ENCODE measurements at regions not wholly inside any gene's neighbourhood (a gene's known extent, or its start where the extent isn't known, plus 50 kb on each side); places are given as distances from the start of the nearest gene placed in this dataset.

- DNase-seq (ENCODE audit: extremely low read depth, insufficient read length), result no peak
Measured at GRCh38 chr4:54924891-54925290, 200.5 kb downstream of the KDR start.

GRCh38 chr4:54915276-54915675, 210.1 kb downstream of the KDR start:
- no peaks in the 10 kb centered on the region for H3K36me3 ChIP-seq (ENCODE audit: control insufficient read depth, insufficient read depth, low read length)
- no peaks in the 10 kb centered on the region for H3K27me3 ChIP-seq (replicated peaks; ENCODE audit: control insufficient read depth, insufficient read depth, low read length)
- DNase-seq (ENCODE audit: extremely low read depth, insufficient read length), result no peak
- H3K4me3 ChIP-seq (replicated peaks; ENCODE audit: low read depth, low read length), result no peak overlapping the region
- TF ChIP-seq CTCF (IDR thresholded peaks at IDR 0.05; ENCODE audit: insufficient read depth, low read length, poor library complexity, severe bottlenecking), result no peak

More at GRCh38 chr4:54924891-54925290, 200.5 kb downstream of the KDR start:
- H3K4me3 ChIP-seq (replicated peaks; ENCODE audit: low read depth, low read length), result no peak overlapping the region
- H3K27me3 ChIP-seq (replicated peaks; ENCODE audit: control insufficient read depth, insufficient read depth, low read length), result no peaks in the 10 kb centered on the region
- H3K36me3 ChIP-seq (ENCODE audit: control insufficient read depth, insufficient read depth, low read length), result no peaks in the 10 kb centered on the region
- no peak for TF ChIP-seq CTCF (IDR thresholded peaks at IDR 0.05; ENCODE audit: insufficient read depth, low read length, poor library complexity, severe bottlenecking)

DNA sequence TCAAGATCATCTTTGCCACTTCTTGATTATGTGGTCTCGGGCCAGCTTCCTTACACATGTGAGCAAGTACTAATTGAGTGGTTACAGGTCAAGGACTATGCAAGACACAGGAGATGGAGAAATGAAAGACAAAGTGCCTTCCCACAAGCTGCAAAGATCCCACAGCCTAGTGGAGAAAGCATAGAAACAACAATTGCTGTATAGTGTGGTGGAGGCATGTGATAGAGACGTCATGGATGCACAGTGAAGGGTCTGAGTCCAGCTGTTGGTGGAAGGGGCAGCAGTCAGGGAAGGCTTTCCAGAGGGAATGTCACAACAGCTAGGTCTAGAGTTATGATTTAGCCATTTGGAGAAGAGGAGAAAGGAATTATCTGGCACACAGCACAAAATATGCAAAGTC, 210.6 kb downstream of the KDR start:
- no peaks in the 10 kb centered on the region for H3K36me3 ChIP-seq (ENCODE audit: control insufficient read depth, insufficient read depth, low read length)
- no peak for TF ChIP-seq CTCF (IDR thresholded peaks at IDR 0.05; ENCODE audit: insufficient read depth, low read length, poor library complexity, severe bottlenecking)
- H3K27me3 ChIP-seq (replicated peaks; ENCODE audit: control insufficient read depth, insufficient read depth, low read length), result no peaks in the 10 kb centered on the region
- H3K4me3 ChIP-seq (replicated peaks; ENCODE audit: low read depth, low read length), result no peak overlapping the region
- DNase-seq (ENCODE audit: extremely low read depth, insufficient read length), result no peak

DNA sequence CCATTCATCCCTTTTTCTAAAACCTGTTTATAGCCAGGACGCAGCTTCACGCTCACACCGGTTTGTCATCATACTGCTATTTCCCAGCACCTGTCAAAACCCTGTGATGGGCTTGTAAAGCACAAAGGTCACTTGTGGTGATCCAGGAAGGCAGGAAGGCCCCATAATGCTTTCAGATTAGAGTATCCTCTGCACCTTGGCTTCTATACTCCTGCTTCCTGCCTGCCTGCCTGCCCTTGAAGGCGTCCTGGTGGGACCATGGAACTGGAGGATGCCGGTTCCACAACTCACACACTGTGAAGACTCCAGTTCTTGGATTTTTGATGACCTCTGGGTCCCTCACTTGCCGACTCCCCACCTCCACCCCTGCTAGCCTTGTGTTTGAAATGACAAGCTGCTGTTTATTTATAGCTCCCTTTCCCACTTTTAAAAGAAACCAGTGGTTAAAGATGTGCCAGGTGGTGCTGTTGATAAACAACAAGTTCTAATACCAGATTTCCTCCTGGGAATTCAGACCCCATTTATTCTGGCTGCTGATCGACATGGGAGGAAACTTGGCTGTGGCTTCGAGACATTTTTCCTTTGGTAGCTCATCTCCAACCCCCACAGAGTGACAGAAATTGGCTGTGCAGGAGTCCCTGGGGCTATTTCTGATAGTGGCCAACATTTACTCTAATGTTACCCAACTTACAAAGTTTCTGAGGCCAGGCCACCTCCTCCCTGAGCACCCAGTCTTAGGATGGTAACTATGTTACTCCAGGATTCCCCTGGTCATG, 211.5 kb downstream of the KDR start:
- Histone ChIP-seq H3K36me3 (ENCODE audit: control insufficient read depth, insufficient read depth, low read length) (no peaks in the 10 kb centered on the region), H3K4me3 (replicated peaks; ENCODE audit: low read depth, low read length) (no peak overlapping the region), H3K27me3 (replicated peaks; ENCODE audit: control insufficient read depth, insufficient read depth, low read length) (no peaks in the 10 kb centered on the region)
- DNase-seq (ENCODE audit: extremely low read depth, insufficient read length), result no peak
- no peak for TF ChIP-seq CTCF (IDR thresholded peaks at IDR 0.05; ENCODE audit: insufficient read depth, low read length, poor library complexity, severe bottlenecking)

GRCh38 chr4:54912155-54912554, 213.2 kb downstream of the KDR start:
- TF ChIP-seq CTCF (IDR thresholded peaks at IDR 0.05; ENCODE audit: insufficient read depth, low read length, poor library complexity, severe bottlenecking), result no peak
- DNase-seq (ENCODE audit: extremely low read depth, insufficient read length), result no peak
- no peaks in the 10 kb centered on the region for H3K27me3 ChIP-seq (replicated peaks; ENCODE audit: control insufficient read depth, insufficient read depth, low read length)
- H3K4me3 ChIP-seq (replicated peaks; ENCODE audit: low read depth, low read length), result no peak overlapping the region
- no peaks in the 10 kb centered on the region for H3K36me3 ChIP-seq (ENCODE audit: control insufficient read depth, insufficient read depth, low read length)

Data from GM06990 (cell line).